HG02763 (cell line): ENCODE measurements at regions not wholly inside any gene's neighbourhood (a gene's known extent, or its start where the extent isn't known, plus 50 kb on each side); places are given as distances from the start of the nearest gene placed in this dataset.
"Not testable (repeated sequence)": the region's sequence is repeated elsewhere in the genome, so short reads cannot be mapped to it uniquely, and the experiment has no call there.

Experiments used
- ATAC-seq: cut with Tn5 transposase; IDR thresholded peaks from one replicate; pipeline ENCODE4 v1.9.1; 2021; ENCODE audit warnings: mild to moderate bottlenecking, moderate library complexity; ENCODE audit not compliant: unreplicated experiment

GRCh38 chr2:59770651-59771050 lies 782.8 kb downstream of the BCL11A start:
- no peak for ATAC-seq

GRCh38 chr2:59761966-59762365 lies 791.5 kb downstream of the BCL11A start:
- no peak for ATAC-seq

- no peak for ATAC-seq
Measured at GRCh38 chr2:59756150-59756549, 797.3 kb downstream of the BCL11A start.

GRCh38 chr2:59754011-59754735 lies 799.3 kb downstream of the BCL11A start:
- no peak for ATAC-seq

- ATAC-seq: no peak
Measured at GRCh38 chr2:59752512-59752911, 800.9 kb downstream of the BCL11A start.

- ATAC-seq: no peak
Measured at GRCh38 chr2:59752071-59752470, 801.4 kb downstream of the BCL11A start.

GRCh38 chr2:59751214-59751613 lies 802.2 kb downstream of the BCL11A start:
- ATAC-seq: not testable (repeated sequence)

GRCh38 chr2:59746291-59746690 lies 807.2 kb downstream of the BCL11A start:
- ATAC-seq: no peak

- no peak for ATAC-seq
Measured at GRCh38 chr2:59745085-59745484, 808.4 kb downstream of the BCL11A start.

GRCh38 chr2:59744436-59744835 lies 809.0 kb downstream of the BCL11A start:
- ATAC-seq: no peak

GRCh38 chr2:59741840-59742239 lies 811.6 kb downstream of the BCL11A start:
- ATAC-seq: no peak

GRCh38 chr2:59739166-59739565 lies 814.3 kb downstream of the BCL11A start:
- ATAC-seq: no peak

GRCh38 chr2:59737299-59737698 lies 816.2 kb downstream of the BCL11A start:
- no peak for ATAC-seq

- no peak for ATAC-seq
Measured at GRCh38 chr2:59734743-59735142, 818.7 kb downstream of the BCL11A start.

GRCh38 chr2:59733970-59734369 lies 819.5 kb downstream of the BCL11A start:
- ATAC-seq: no peak

GRCh38 chr2:59733567-59733930 lies 819.9 kb downstream of the BCL11A start:
- no peak for ATAC-seq

GRCh38 chr2:59732871-59733566 lies 820.4 kb downstream of the BCL11A start:
- no peak for ATAC-seq

- no peak for ATAC-seq
Measured at GRCh38 chr2:59727121-59727590, 826.3 kb downstream of the BCL11A start.

GRCh38 chr2:59726228-59727120 lies 827.0 kb downstream of the BCL11A start:
- ATAC-seq: no peak

GRCh38 chr2:59724746-59725145 lies 828.7 kb downstream of the BCL11A start:
- no peak for ATAC-seq

GRCh38 chr2:59720296-59720866 lies 833.1 kb downstream of the BCL11A start:
- no peak for ATAC-seq
